K562 (cell line): ENCODE measurements at regions not wholly inside any gene's neighbourhood (a gene's known extent, or its start where the extent isn't known, plus 50 kb on each side); places are given as distances from the start of the nearest gene placed in this dataset.

Source experiments
- CREB5 ChIP-seq: fragments of 250-450 bp; sonication (Bioruptor Pico); IDR thresholded peaks from 2 replicates; pipeline ENCODE4 v1.5.0; 2020; ENCODE audit warnings: mild to moderate bottlenecking
- E2F3 ChIP-seq: fragments of 250-450 bp; sonication (Bioruptor Pico); IDR thresholded peaks from 2 replicates; pipeline ENCODE4 v1.4.0; 2020; ENCODE audit warnings: mild to moderate bottlenecking
- ETS1 ChIP-seq: conservative IDR thresholded peaks from 2 replicates; pipeline ENCODE4 v1.6.1; 2011; ENCODE audit warnings: low read depth, mild to moderate bottlenecking, low read length; ENCODE audit not compliant: control insufficient read depth
- FOXA1 ChIP-seq: fragments of 450-650 bp; IDR thresholded peaks from 2 replicates; pipeline ENCODE4 v1.6.1; 2016; ENCODE audit warnings: mild to moderate bottlenecking, borderline replicate concordance
- FOXK2 ChIP-seq, 2 experiments: fragments of 450-650 bp; IDR thresholded peaks in 1 of 2; conservative IDR thresholded peaks in 1 of 2; 2 replicates each; pipeline ENCODE4 v1.6.1; 2016; ENCODE audit warnings: low read depth in 2 of 2, mild to moderate bottlenecking in 1 of 2
- HDAC1 ChIP-seq, 2 experiments: fragments of 450-650 bp; IDR thresholded peaks; 2 replicates each; pipeline ENCODE4 v1.6.1; 2016 to 2017; ENCODE audit warnings: inconsistent platforms in 1 of 2, mild to moderate bottlenecking in 1 of 2, moderate library complexity in 1 of 2
- KLF13 ChIP-seq: fragments of 450-650 bp; IDR thresholded peaks from 2 replicates; pipeline ENCODE4 v1.6.1; 2016; ENCODE audit warnings: missing genetic modification characterization, low read depth, mild to moderate bottlenecking, missing compliant biosample characterization, moderate library complexity, borderline replicate concordance
- LEF1 ChIP-seq: fragments of 450-650 bp; IDR thresholded peaks from 2 replicates; pipeline ENCODE4 v1.6.1; 2016; ENCODE audit warnings: mild to moderate bottlenecking
- MGA ChIP-seq: fragments of 450-650 bp; IDR thresholded peaks from 2 replicates; pipeline ENCODE4 v1.6.1; 2016; ENCODE audit warnings: mild to moderate bottlenecking, moderate library complexity
- RFX5 ChIP-seq: IDR thresholded peaks from 2 replicates; pipeline ENCODE4 v1.6.1; 2011; ENCODE audit warnings: low read depth, mild to moderate bottlenecking, improper control_type of control experiment, low read length
- SAFB2 ChIP-seq: fragments of 200-400 bp; formaldehyde crosslinking; IDR thresholded peaks from 2 replicates; pipeline ENCODE4 v1.6.1; 2018; ENCODE audit warnings: borderline replicate concordance, low read length, low read depth, moderate library complexity; ENCODE audit not compliant: severe bottlenecking
- STAT5A ChIP-seq: IDR thresholded peaks from 2 replicates; pipeline ENCODE4 v1.6.1; 2012; ENCODE audit warnings: low read length, inconsistent platforms, borderline replicate concordance
- TBL1XR1 ChIP-seq, 2 experiments: IDR thresholded peaks; 2 replicates each; pipeline ENCODE4 v1.6.1; 2012; ENCODE audit warnings: improper control_type of control experiment in 2 of 2, low read length in 2 of 2, mild to moderate bottlenecking in 1 of 2
- TGIF2 ChIP-seq: sonication (generic); formaldehyde crosslinking; IDR thresholded peaks from 2 replicates; pipeline ENCODE4 v1.8.1; 2022; ENCODE audit warnings: mild to moderate bottlenecking, missing genetic modification reagents, moderate library complexity
- ZNF699 ChIP-seq: fragments of 250-450 bp; sonication (Bioruptor Pico); IDR thresholded peaks from 2 replicates; pipeline ENCODE4 v1.8.0; 2021; ENCODE audit warnings: mild to moderate bottlenecking, moderate library complexity; ENCODE audit not compliant: insufficient replicate concordance

- TF ChIP-seq MGA (no peak), TGIF2 (CRISPR knock-in tag) (no peak), HDAC1 (IDR thresholded peaks at IDR 0.05) (peak in 1 of 2 experiments; percentile 80; a peak in 1 of 4 replicates), ZNF699 (CRISPR knock-in tag) (no peak), ETS1 (no peak), E2F3 (CRISPR knock-in tag) (no peak), FOXK2 (conservative IDR thresholded peaks at IDR 0.05 in 1 of 2, IDR thresholded peaks at IDR 0.05 in 1 of 2; ENCODE audit: low read depth in 2 of 2) (0 out of 4 replicates have a peak, but pooled peaks of 1 of the 2 experiments have one; percentile 20), SAFB2 (no peak), KLF13 (tag) (no peak), FOXA1 (no peak), TBL1XR1 (IDR thresholded peaks at IDR 0.05; ENCODE audit: low read length in 2 of 2) (no peak), CREB5 (CRISPR knock-in tag) (no peak), STAT5A (no peak), RFX5 (no peak), LEF1 (peak; percentile 46; the same call in 1 of the 2 replicates)
These were observed 72.4 kb upstream of the MKLN1 start (continued) for GRCh38 chr7:131255242-131255641.
